GM21526 (cell line): ENCODE measurements at regions not wholly inside any gene's neighbourhood (a gene's known extent, or its start where the extent isn't known, plus 50 kb on each side); places are given as distances from the start of the nearest gene placed in this dataset.
"Not testable (repeated sequence)": the region's sequence is repeated elsewhere in the genome, so short reads cannot be mapped to it uniquely, and the experiment has no call there.

Source experiments
- ATAC-seq: cut with Tn5 transposase; IDR thresholded peaks from one replicate; pipeline ENCODE4 v1.9.1; 2021; ENCODE audit warnings: moderate library complexity; ENCODE audit not compliant: unreplicated experiment, low FRiP score

DNA sequence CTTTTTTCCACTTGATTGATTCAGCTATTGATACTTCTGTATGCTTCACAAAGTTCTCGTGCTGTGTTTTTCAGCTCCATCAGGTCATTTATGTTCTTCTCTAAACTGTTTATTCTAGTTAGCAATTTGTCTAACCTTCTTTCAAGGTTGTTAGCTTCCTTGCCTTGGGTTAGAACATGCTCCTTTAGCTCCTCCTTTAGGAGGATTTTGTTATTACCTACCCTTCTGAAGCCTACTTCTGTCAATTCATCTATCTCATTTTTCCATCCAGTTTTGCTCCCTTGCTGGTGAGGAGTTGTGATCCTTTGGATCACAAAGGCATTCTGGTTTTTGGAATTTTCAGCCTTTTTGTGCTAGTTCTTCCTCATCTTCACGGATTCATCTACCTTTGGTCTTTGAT is 344.7 kb upstream of the CLEC14A start:
- not testable (repeated sequence) for ATAC-seq

- ATAC-seq: no peak
These were observed 337.6 kb upstream of the CLEC14A start for GRCh38 chr14:38593476-38593875.

DNA sequence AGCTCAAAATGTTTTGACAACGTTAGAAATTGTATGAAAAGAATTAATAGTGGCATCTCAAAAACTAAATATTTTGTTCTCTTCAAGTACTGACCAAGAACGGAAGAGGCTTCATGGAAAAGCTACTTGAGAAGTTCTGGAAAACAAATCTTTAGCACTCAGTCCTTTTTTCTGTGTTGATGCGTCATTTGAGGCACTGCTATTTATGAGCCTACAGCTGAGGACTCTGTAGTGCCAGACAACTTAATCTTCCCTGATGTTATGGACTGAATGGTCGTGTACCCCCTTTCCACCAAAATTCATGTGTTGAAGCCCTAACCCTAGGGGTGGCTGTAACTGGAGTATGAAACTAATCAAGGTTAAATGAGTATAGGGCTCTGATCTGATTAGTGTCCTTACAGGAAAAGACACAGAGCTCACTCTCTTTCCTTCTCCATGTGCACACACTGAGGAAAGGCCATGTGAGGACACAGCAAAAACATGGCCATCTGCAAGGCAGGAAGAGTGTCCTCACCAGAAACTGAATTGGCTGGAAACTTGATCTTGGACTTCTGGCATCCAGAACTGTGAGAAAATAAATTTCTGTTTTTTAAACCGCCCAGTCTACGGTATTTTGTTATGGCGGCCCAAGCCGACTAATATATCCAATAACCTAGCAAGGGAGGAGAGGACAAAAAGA is 337.0 kb upstream of the CLEC14A start:
- no peak for ATAC-seq

GRCh38 chr14:38589747-38590350 is 334.0 kb upstream of the CLEC14A start:
- ATAC-seq: no peak

DNA sequence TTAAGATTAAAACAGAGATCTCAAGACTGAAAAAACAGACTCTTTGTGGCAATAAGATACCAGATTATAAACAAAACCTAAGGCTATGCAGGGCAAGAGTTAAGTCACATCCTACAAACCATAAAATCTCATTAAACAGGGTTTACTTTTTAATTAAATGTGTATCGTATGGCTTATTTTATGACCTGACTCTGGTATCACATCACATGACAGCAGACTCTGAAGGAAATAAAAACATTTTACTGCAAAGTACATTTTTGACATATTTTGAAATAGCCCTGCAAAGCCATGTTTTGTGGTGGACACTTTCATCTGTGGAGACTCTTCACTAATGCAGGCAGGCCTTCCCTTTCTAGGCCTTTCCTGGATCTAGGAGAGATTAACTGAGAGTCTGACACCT is 327.6 kb upstream of the CLEC14A start:
- no peak for ATAC-seq

- ATAC-seq: no peak
These were observed 322.4 kb upstream of the CLEC14A start for GRCh38 chr14:38578278-38578681.

DNA sequence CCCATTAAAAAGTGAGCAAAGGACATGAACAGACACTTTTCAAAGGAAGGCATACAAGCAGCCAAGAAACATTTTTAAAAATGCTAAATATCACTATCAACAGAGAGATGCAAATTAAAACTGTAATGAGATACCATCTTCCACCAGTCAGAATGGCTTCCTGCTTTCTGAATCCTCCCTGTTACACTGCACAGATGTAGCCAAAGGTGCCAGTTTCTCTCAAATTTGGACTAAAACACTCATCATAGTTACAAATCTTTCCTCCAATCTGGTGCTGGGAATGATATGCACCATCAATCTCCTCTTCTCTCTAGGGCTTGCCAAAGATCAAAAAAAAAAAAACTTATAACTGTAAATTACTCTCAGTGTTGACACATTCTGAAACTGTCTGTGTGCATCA is 311.8 kb upstream of the CLEC14A start:
- no peak for ATAC-seq

DNA sequence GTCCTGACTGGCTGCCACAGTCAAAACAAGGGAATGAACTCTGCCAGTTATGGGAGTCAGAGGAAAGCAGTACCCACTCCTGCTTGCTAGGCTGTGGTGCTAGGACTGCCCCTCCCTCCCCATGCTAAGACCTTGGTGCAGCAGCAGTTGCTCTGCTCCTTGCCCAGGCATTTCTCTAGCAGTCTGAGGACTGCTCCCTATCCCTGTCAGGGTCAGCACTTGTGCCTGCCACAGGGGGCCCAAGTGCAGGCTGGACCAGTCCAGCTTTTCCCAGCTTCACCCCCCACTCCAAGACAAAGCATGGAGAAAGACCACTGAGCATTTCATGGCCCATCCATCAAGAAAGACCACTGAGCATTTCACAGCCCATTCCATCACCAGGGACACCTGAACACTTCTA is 305.8 kb upstream of the CLEC14A start:
- no peak for ATAC-seq

GRCh38 chr14:38559711-38560110 is 303.8 kb upstream of the CLEC14A start:
- ATAC-seq: no peak

GRCh38 chr14:38557391-38557790 is 301.5 kb upstream of the CLEC14A start:
- not testable (repeated sequence) for ATAC-seq

DNA sequence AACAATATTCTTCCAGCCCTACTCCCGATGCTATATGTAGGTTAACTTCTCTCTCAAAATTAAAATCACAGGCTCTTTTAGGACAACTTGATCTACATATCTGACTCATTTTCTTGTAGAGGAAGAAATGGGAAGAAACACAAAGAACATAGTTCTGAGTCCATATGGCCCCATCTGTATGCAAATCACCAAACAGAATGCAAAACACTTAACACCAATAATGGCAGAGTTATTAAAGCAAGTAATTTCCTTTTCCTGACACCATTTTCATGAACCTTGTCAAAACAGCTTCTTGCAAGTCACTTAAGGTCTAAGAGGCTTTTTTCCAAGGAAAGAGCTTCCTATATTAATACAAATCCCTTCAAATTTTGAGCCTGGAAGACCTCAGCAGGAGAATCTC is 300.4 kb upstream of the CLEC14A start:
- ATAC-seq: no peak

- no peak for ATAC-seq
These were observed 298.1 kb upstream of the CLEC14A start for GRCh38 chr14:38554026-38554425.

DNA sequence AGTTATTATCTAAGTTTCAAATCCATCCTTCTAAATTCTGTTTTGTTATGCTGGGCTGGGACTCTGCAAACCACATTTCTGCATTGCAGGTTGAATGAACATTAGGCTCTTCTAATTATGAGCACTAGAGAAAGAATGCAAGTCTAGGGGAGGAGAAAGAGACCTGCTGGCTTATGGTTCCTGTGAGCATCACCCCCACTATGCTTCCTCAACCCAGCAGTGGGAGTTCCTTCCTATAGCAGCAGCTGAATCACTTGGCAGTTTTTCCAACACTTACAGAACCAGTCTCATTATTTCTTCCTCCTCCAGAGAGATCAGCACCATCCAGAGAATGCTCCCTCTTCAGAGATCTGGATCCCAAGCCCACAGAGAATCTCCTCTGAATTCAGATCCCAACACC is 297.7 kb upstream of the CLEC14A start:
- no peak for ATAC-seq

DNA sequence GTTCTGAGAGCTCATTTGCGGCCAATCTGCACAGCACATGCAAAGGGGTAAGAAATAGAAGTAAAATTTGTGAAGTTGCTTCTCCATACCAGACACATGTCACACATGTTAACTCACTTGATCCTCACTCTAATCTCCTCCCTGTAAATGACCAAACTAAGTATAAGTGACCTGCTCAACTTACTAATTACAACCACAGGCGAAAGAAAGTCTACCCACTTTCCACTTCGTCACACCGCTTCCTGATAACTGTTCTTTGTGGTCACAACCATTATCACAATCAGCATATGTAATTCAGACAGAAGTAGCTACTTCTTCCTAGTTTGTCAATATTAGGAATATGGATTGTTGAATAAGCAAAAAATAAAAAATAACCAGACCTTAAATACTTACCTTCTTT is 293.7 kb upstream of the CLEC14A start:
- no peak for ATAC-seq

GRCh38 chr14:38547961-38548490 is 292.1 kb upstream of the CLEC14A start:
- ATAC-seq: no peak

- no peak for ATAC-seq
These were observed 291.1 kb upstream of the CLEC14A start for GRCh38 chr14:38546932-38547551.

DNA sequence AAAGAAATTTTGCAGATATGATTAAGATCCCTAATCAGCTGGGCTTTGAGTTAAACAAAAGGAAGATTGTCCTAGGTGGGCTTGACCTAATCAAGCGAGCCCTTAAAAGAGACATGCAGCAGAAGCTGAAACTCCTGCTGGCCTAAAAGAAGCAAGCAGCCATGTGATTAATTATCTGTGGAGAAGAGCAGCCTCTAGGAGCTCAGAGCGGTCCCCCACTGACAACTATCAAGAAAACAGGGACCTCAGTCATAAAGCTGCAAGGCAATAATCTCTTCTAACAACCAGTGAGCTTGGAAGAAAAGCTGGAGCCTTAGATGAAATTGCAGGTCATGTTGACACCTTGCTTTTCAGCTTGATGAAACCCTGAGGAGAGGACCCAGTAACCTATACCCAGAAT is 288.9 kb upstream of the CLEC14A start:
- ATAC-seq: no peak

GRCh38 chr14:38543851-38544250 is 288.0 kb upstream of the CLEC14A start:
- not testable (repeated sequence) for ATAC-seq

DNA sequence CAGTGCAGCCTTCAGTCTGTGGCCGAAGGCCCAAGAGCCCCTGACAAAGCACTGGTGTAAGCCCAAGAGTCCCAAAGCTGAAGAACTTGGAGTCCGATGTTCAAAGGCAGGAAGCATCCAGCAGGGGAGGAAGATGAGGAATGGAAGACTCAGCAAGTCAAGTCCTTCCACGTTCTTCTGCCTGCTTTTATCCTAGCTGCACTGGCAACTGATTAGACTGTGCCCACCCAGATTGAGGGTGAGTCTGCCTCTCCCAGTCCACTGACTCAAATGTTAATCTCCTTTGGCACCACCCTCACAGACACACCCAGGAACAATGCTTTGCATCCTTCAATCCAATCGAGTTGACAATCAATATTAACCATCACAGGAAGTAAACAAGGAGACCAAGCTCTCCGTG is 282.2 kb upstream of the CLEC14A start:
- ATAC-seq: not testable (repeated sequence)

- no peak for ATAC-seq
These were observed 280.6 kb upstream of the CLEC14A start for GRCh38 chr14:38536376-38537038.

GRCh38 chr14:38528582-38528981 is 272.7 kb upstream of the CLEC14A start:
- ATAC-seq: no peak
